OCI-LY3 (cell line): ENCODE measurements at regions not wholly inside any gene's neighbourhood (a gene's known extent, or its start where the extent isn't known, plus 50 kb on each side); places are given as distances from the start of the nearest gene placed in this dataset.

Experiments used
- H2AFZ ChIP-seq: fragments of 200-600, 300-600 bp; shearing (Covaris generic); 2 replicates; pipeline ENCODE4 v1.6.0; 2014; ENCODE audit warnings: antibody characterized with exemption, low read depth, low read length
- H3K27ac ChIP-seq: fragments of 200-600, 300-600 bp; sonication (generic); 2 replicates; pipeline ENCODE4 v1.5.1; 2014; ENCODE audit warnings: mild to moderate bottlenecking, low read length, moderate library complexity, mixed read lengths
- H3K27me3 ChIP-seq: fragments of 200-600, 300-600 bp; sonication (generic); 2 replicates; pipeline ENCODE4 v1.6.1; 2014; ENCODE audit warnings: low read depth, low read length, mixed read lengths
- H3K36me3 ChIP-seq: fragments of 200-600, 300-600 bp; sonication (generic); replicated peaks from 2 replicates; pipeline ENCODE3; 2014; ENCODE audit warnings: low read depth, low read length, mixed read lengths
- H3K4me1 ChIP-seq: fragments of 300-600, 200-600 bp; sonication (generic); 2 replicates; pipeline ENCODE4 v1.6.1; 2014; ENCODE audit warnings: low read length, mixed read lengths
- H3K4me2 ChIP-seq: fragments of 200-600, 300-600 bp; sonication (generic); 2 replicates; pipeline ENCODE4 v1.6.1; 2014; ENCODE audit warnings: low read length, mixed read lengths
- H3K4me3 ChIP-seq: fragments of 300-600, 200-600 bp; sonication (generic); 2 replicates; pipeline ENCODE4 v1.5.1; 2014; ENCODE audit warnings: antibody characterized with exemption, mild to moderate bottlenecking, low read length, moderate library complexity
- H3K79me2 ChIP-seq: fragments of 300-600, 200-600 bp; shearing (Covaris generic); 2 replicates; pipeline ENCODE4 v1.6.1; 2014; ENCODE audit warnings: mild to moderate bottlenecking, low read length, mixed read lengths
- H3K9ac ChIP-seq: fragments of 300-600, 200-600 bp; shearing (Covaris generic); 2 replicates; pipeline ENCODE4 v1.6.0; 2014; ENCODE audit warnings: mild to moderate bottlenecking, low read length, moderate library complexity
- H3K9me3 ChIP-seq: fragments of 200-600, 300-600 bp; shearing (Covaris generic); 2 replicates; pipeline ENCODE4 v1.6.1; 2014; ENCODE audit warnings: low read length, mixed read lengths; ENCODE audit not compliant: insufficient read depth
- H4K20me1 ChIP-seq: fragments of 200-600, 300-600 bp; sonication (generic); 2 replicates; pipeline ENCODE4 v1.6.1; 2016; ENCODE audit warnings: low read length, mixed read lengths; ENCODE audit not compliant: insufficient read depth
- EZH2phosphoT487 ChIP-seq: fragments of 200-600 bp; shearing (Covaris generic); IDR thresholded peaks from 2 replicates; pipeline ENCODE4 v1.6.1; 2018; ENCODE audit warnings: antibody characterized with exemption, mixed run types, low read depth
- TF ChIP-seq, protein P1 (sequence below): fragments of 200-600, 300-600 bp; sonication (generic); IDR thresholded peaks from 2 replicates; pipeline ENCODE4 v1.5.1; 2014; ENCODE audit warnings: antibody characterized with exemption, low read length, low read depth

DNA sequence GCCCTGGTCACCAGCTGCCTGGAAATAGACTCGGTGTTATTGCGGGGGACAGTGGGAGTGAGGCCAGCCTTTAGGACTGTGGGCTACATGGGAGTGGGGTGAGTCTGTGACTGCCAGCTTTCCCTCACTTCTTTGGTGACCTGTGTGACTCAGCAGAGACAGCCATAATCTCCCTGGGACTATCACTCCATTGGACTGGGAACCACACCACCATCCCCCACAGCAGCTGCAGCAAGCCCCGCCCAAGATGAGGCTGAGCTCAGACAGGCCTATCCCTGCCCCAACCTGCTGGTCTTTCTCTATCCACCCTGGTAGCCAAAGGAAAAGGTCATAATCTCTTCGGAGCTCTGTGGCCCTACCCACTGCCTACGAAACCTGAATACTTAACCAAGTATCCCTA lies 263.2 kb downstream of the FZD1 start:
- no peak for TF ChIP-seq EZH2phosphoT487
- TF ChIP-seq, protein P1, sequence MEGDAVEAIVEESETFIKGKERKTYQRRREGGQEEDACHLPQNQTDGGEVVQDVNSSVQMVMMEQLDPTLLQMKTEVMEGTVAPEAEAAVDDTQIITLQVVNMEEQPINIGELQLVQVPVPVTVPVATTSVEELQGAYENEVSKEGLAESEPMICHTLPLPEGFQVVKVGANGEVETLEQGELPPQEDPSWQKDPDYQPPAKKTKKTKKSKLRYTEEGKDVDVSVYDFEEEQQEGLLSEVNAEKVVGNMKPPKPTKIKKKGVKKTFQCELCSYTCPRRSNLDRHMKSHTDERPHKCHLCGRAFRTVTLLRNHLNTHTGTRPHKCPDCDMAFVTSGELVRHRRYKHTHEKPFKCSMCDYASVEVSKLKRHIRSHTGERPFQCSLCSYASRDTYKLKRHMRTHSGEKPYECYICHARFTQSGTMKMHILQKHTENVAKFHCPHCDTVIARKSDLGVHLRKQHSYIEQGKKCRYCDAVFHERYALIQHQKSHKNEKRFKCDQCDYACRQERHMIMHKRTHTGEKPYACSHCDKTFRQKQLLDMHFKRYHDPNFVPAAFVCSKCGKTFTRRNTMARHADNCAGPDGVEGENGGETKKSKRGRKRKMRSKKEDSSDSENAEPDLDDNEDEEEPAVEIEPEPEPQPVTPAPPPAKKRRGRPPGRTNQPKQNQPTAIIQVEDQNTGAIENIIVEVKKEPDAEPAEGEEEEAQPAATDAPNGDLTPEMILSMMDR, result no peak

DNA sequence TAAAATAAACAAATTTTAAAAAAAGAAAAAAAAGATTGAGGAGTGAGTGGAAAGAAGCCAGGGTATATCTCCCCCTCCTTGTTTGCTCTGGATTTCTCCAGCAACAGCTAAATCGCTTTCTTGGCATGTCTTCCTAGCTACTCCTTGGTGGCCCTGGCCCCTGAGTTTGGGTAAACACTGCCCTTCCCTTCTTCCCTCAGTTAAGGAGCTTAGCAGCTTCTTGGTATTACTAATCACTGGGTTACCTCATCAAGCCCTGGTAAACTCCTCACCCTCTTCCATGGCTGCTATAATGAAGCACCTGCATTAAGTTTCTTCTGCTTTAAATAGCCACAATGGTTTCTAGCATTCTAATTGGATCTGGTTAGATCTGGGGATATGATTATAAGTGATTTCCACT lies 269.8 kb downstream of the FZD1 start:
- Histone ChIP-seq H3K4me2 (no peak overlapping the region), H4K20me1 (no peaks in the 10 kb centered on the region), H3K9me3 (no peaks in the 10 kb centered on the region), H2AFZ (no peak overlapping the region), H3K27me3 (no peaks in the 10 kb centered on the region), H3K79me2 (no peaks in the 10 kb centered on the region), H3K27ac (no peak overlapping the region), H3K4me1 (no peaks in the 10 kb centered on the region), H3K4me3 (no peak overlapping the region), H3K36me3 (no peaks in the 10 kb centered on the region), H3K9ac (no peak overlapping the region)
- TF ChIP-seq EZH2phosphoT487, result no peak

More for the DNA sequence above, 263.2 kb downstream of the FZD1 start:
- no peak overlapping the region for H2AFZ ChIP-seq
- H3K4me1 ChIP-seq, result no peaks in the 10 kb centered on the region
- H3K36me3 ChIP-seq, result no peaks in the 10 kb centered on the region
- no peaks in the 10 kb centered on the region for H3K27me3 ChIP-seq
- H3K9ac ChIP-seq, result no peak overlapping the region
- H3K4me3 ChIP-seq, result no peak overlapping the region
- H4K20me1 ChIP-seq, result no peaks in the 10 kb centered on the region
- no peak overlapping the region for H3K4me2 ChIP-seq
- H3K9me3 ChIP-seq, result no peaks in the 10 kb centered on the region
- no peaks in the 10 kb centered on the region for H3K79me2 ChIP-seq
- no peak overlapping the region for H3K27ac ChIP-seq

DNA sequence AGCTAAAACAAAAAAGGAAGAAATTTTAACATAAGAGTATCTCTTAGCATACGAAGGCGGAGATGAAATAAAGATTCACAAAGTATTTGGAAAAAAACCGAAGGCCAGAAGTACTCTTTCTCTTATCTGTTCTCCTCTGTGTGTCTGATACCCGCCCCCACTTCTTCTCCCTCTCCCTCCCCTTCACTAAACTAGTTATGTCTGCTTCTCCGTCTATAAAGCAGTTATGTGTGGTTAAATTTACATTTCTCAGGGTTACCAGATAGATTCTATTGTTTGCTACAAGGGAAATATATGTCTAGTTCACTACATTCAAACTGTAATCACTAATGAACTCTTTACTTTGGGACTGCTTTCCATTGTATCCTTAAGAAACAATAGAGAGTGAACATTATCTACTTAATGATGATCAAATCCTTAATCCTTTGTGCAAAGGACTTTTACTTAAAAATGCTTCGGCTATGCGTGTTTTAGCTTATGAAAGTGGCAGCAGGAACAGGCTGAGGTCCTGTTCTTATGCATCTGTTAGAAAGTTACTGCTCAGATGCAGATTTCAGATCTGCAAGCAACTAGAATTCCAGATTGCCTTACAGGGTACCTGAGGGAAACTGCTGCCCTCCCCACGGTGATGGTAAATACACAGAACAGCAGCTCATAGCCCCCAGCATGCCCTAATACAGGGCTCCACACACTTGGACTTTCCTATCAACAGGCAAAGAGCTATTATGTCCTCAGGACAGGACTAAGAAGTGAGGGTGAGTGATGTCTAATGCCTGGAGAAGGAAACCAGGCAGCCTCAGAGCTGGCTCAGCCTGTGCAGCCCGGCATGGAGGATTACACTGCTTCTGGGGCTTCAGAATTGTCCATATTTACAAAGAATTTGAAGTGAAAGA lies 273.3 kb downstream of the FZD1 start:
- Histone ChIP-seq H3K27ac (no peak overlapping the region), H3K36me3 (no peaks in the 10 kb centered on the region), H3K9ac (no peak overlapping the region), H3K79me2 (no peaks in the 10 kb centered on the region), H3K4me2 (no peak overlapping the region), H4K20me1 (no peaks in the 10 kb centered on the region), H3K4me1 (no peaks in the 10 kb centered on the region), H3K4me3 (no peak overlapping the region), H3K9me3 (no peaks in the 10 kb centered on the region), H3K27me3 (no peaks in the 10 kb centered on the region), H2AFZ (no peak overlapping the region)
- TF ChIP-seq, protein P1, result no peak
- no peak for TF ChIP-seq EZH2phosphoT487

DNA sequence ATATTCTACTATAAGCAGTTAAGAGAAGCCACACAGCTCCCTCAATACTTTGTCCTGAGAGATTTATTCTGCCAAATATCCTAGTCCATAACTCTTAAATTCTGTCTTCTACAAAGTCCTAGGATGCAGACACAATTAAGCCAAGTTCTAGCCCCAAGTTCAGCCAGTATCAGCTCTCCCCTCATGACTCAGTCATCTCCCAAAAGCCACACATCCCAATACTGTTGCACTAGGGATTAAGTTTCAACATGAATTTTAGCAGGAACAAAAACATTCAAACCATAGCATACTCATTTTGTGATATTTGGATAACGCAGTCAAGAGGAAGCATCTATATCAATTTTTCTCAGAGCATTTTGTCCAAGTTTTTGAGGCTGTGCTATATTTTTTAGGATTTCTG lies 277.4 kb downstream of the FZD1 start:
- Histone ChIP-seq H3K27ac (no peak overlapping the region), H3K4me2 (no peak overlapping the region), H4K20me1 (no peaks in the 10 kb centered on the region), H3K79me2 (no peaks in the 10 kb centered on the region), H3K27me3 (0 out of 2 replicates have a peak, but pooled peaks cover 3% of the 10 kb centered on the region), H3K9ac (no peak overlapping the region), H3K4me3 (no peak overlapping the region), H2AFZ (no peak overlapping the region), H3K4me1 (no peaks in the 10 kb centered on the region), H3K9me3 (no peaks in the 10 kb centered on the region), H3K36me3 (no peaks in the 10 kb centered on the region)
- TF ChIP-seq EZH2phosphoT487, result no peak
- TF ChIP-seq, protein P1, result no peak
